Brain pericyte (primary cell): ENCODE measurements at regions not wholly inside any gene's neighbourhood (a gene's known extent, or its start where the extent isn't known, plus 50 kb on each side); places are given as distances from the start of the nearest gene placed in this dataset.

Experiments used
- DNase-seq: peaks from one replicate; pipeline ENCODE4 v3.0.0-alpha.2; 2012; ENCODE audit warnings: low read depth, low spot score

DNA sequence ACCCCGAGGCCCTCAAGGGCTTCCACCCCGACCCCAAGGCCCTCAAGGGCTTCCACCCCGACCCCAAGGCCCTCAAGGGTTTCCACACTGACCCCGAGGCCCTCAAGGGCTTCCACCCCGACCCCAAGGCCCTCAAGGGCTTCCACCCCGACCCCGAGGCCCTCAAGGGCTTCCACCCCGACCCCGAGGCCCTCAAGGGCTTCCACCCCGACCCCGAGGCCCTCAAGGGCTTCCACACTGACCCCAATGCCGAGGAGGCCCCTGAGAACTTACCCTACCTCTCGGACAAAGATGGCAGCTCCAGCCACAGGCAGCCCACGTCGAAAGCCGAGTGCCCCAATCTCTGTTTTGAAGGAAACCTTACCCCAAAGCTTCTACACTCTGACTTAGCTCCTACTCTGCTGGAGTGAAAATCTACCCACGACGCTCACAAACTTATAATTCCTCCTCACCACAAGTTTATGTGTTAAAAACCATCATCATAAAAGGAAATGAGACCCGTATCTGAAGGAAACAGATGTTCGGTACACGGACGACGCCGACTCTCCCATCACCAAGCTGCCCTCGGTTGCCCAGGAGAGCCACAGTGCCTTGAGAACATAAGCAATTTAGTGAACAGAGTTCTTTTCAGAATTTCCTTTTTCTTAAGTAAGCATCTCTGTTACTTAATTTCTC is 61.2 kb upstream of the RPH3AL start:
- no peak for DNase-seq

GRCh38 chr17:413016-413350 is 60.4 kb upstream of the RPH3AL start:
- no peak for DNase-seq

DNA sequence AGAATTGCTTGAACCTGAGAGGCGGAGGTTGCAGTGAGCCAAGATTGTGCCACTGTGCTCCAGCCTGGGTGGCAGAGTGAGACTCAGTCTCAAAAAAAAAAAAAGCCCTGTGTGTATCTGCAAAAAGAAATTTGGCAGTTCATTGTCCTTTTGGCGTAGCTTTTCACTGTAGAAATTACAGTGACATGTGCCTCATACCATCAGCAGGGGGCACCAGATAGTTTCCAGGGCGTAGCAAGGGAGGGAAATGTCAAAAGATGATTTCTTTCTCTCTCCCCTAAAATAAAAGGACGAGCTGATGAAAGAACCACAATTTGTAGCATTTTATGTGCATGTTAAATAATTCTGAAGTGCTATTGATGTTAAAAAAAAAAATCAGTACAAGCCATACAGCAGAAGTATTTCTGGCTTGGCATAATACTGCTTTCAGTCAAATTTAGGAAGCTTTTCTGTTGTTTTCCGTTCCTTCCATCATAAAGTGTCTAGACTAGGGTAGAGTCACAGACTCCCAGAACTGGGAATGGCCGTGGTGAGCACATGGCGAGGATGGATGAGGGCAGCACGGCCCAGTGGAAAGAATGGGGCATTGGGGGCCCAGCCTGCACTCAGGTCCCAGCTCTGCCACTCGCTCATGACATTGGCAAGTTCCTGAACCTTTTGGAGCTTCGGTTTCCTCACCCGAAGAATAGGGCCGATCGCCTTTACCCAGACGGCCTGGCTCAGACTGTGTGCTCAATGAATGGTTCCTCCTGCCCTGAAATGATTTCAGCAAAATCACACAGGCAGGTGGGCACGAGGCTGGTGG is 59.8 kb upstream of the RPH3AL start:
- DNase-seq = no peak

- DNase-seq = no peak
Observed at GRCh38 chr17:411421-412120, 59.0 kb upstream of the RPH3AL start.

DNA sequence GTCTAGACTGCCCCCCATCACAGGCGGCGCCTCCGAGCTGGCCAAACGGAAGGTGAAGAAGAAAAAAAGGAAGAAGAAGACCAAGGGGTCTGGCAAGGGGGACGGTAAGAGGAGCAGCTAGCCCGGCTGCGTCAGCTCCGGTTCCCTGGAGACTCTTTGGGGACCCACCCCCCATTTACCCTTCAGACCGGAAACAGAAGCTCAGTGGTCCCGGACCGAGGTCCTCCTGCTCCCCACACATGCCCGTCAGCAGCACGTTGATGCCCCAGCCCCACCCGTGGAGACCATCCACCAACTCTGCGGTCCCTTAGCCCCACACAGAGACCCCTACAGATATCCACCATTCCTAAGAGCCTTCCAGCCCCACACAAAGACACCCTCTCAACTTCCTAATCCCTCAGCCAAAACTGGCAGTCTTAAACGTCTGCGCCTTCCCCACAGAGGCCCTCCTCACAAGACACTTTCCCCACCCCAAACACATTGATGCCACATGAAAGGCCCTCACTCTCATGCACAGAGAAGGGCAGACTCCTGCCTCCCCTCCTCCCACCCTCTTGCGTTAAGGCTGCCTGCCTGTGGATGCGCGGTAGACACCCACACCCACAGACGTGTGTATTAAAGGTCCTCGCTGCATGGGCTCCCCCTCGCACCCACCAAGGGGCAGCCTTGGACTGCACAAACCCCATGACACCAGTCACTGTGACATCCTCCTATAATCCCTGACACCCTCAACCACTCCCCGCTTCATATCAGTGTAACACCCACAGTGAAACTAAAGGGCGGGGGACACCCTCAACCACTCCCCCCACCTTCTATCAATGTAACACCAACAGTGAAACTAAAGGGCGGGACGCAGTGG is 58.2 kb upstream of the RPH3AL start:
- DNase-seq = no peak

DNA sequence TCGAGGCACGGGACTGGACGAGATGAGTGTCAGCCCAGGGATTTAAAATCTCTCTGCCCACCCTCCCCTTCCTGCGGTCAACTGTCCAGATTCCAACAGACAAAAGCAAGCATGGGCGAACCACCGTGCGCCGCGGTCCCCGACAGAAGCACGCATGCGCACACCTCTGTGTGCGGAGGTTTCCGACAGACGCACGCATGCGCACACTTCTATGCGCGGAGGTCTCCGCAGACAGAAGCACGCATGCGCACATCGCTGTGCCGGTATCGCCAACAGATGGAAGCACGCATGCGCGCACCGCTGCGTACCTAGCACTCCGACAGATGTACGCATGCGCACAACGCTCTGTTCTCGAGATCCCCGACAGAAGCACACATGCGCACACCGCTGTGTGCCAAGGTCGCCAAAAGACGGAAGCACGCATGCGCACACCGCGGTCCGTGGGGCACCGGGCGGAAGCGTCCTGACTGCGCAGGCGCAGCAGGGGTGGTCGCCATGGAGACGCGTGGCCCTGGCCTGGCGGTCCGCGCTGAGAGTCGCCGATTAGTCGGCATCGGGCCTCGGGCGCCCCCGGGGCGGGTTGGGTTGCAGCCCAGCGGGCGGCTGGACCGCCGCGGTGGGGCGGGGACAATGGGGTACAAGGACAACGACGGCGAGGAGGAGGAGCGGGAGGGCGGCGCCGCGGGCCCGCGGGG is 57.4 kb upstream of the RPH3AL start:
- peak; percentile 99 for DNase-seq

DNA sequence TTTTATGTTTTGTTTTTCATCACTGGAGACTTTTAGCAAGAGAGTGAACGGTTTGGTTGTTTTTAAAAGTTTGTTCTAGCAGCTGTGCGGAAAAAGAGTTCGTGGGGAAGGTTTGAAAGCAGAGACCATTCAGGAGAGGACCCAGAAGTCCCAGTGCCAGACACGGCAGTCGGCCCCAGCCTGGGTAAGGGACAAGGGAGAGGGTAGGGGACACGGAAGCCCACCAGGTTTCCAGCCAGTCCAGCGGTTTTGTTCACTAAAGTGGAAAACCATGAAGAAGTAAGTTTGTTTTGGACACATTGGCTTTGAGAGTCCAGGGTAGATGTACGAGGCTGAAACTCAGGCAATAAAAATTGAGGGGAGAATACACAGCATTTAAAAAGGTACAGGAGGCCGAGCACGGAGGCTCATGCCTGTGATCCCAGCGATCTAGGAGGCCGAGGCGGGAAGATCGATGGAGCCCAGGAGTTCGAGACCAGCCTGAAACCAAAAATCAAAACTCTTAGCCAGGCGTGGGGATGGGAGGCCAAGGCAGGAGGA is 56.8 kb upstream of the RPH3AL start:
- DNase-seq = no peak

DNA sequence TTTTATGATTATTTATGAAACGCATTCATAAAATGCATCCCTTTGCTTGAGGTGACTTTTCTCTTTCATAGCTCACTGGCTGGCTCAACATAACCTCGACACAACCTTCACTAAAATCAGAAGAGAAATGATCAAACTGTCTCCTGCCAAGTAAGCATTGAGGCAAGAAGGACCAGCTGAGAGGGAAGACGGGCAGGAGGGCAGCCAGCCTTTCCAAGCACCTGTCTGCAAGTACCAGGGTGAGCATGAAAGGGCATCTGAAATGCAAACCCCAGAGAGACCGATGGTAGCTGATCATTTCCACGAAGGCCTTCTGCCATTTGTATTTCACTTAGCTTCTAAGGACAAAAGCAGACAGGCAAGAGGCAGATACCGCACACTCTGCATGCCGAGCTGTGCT is 52.1 kb upstream of the RPH3AL start:
- DNase-seq = no peak
